HEK293 (cell line): ENCODE measurements at regions not wholly inside any gene's neighbourhood (a gene's known extent, or its start where the extent isn't known, plus 50 kb on each side); places are given as distances from the start of the nearest gene placed in this dataset.

Source experiments
- CTCF ChIA-PET: fragments of 350-600 bp; formaldehyde crosslinking; extraction: SDS; loops from one replicate; lab custom pipeline; 2021; ENCODE audit warnings: antibody characterized with exemption; lab: Yijun Ruan, JAX
- POLR2A ChIA-PET: fragments of 300-600 bp; formaldehyde crosslinking; extraction: SDS; loops from one replicate; lab custom pipeline; 2020; ENCODE audit warnings: antibody characterized with exemption, inconsistent platforms; lab: Yijun Ruan, JAX
- H3K27ac ChIP-seq: fragments of 200-500 bp; sonication (Bioruptor generic); 2 replicates; pipeline ENCODE4 v1.5.1; 2014; ENCODE audit warnings: low read depth, low read length, control low read depth, inconsistent platforms; ENCODE audit errors: extremely low read depth
- H3K36me3 ChIP-seq, 2 experiments: fragments of 200-500 bp in 1 of 2; sonication (Bioruptor generic) in 1 of 2; 1 replicate in 1 of 2; 2 replicates in 1 of 2; pipeline ENCODE4 v1.5.1; 2014 to 2017; ENCODE audit warnings: inconsistent platforms in 2 of 2, low read length in 2 of 2; ENCODE audit not compliant: control insufficient read depth in 2 of 2, insufficient read depth in 1 of 2
- H3K4me1 ChIP-seq: fragments of 200-500 bp; sonication (Bioruptor generic); 2 replicates; pipeline ENCODE4 v1.5.1; 2014; ENCODE audit warnings: mild to moderate bottlenecking, low read length, inconsistent platforms; ENCODE audit not compliant: control insufficient read depth, insufficient read depth
- H3K4me3 ChIP-seq: 2 replicates; pipeline ENCODE4 v1.5.1; 2011; ENCODE audit warnings: low read depth, mild to moderate bottlenecking, control low read depth, low read length, moderate library complexity
- H3K9me3 ChIP-seq: fragments of 200-500 bp; sonication (Bioruptor generic); 2 replicates; pipeline ENCODE4 v1.5.1; 2014; ENCODE audit warnings: low read depth, low read length, inconsistent platforms; ENCODE audit not compliant: control insufficient read depth, insufficient read depth
- HOXC10 ChIP-seq: sonication (generic); formaldehyde crosslinking; IDR thresholded peaks from 2 replicates; pipeline ENCODE4 v1.8.1; 2023; ENCODE audit warnings: mild to moderate bottlenecking, missing genetic modification reagents
- KLF1 ChIP-seq: fragments of 450-650 bp; formaldehyde crosslinking; IDR thresholded peaks from 2 replicates; pipeline ENCODE4 v1.5.1; 2016; ENCODE audit warnings: missing biosample characterization, missing genetic modification characterization
- KLF8 ChIP-seq: fragments of 450-650 bp; formaldehyde crosslinking; IDR thresholded peaks from 2 replicates; pipeline ENCODE4 v1.5.1; 2016; ENCODE audit warnings: missing biosample characterization, missing genetic modification characterization
- SCRT1 ChIP-seq: fragments of 450-650 bp; formaldehyde crosslinking; IDR thresholded peaks from 2 replicates; pipeline ENCODE4 v1.5.1; 2016; ENCODE audit warnings: missing biosample characterization, missing genetic modification characterization, borderline replicate concordance
- YY2 ChIP-seq: fragments of 450-650 bp; formaldehyde crosslinking; IDR thresholded peaks from 2 replicates; pipeline ENCODE4 v1.5.1; 2016; ENCODE audit warnings: missing biosample characterization, missing genetic modification characterization
- ZBTB48 ChIP-seq: fragments of 450-650 bp; formaldehyde crosslinking; IDR thresholded peaks from 2 replicates; pipeline ENCODE4 v1.5.1; 2016; ENCODE audit warnings: missing biosample characterization, missing genetic modification characterization
- ZBTB7A ChIP-seq: fragments of 450-650 bp; formaldehyde crosslinking; IDR thresholded peaks from 2 replicates; pipeline ENCODE4 v1.5.1; 2016; ENCODE audit warnings: low read depth, missing biosample characterization, missing genetic modification characterization
- ZNF132 ChIP-seq: fragments of 450-650 bp; formaldehyde crosslinking; IDR thresholded peaks from 2 replicates; pipeline ENCODE4 v1.5.1; 2017; ENCODE audit warnings: missing biosample characterization, missing genetic modification characterization, borderline replicate concordance
- ZNF157 ChIP-seq: fragments of 450-650 bp; formaldehyde crosslinking; IDR thresholded peaks from 2 replicates; pipeline ENCODE4 v1.5.1; 2016; ENCODE audit warnings: missing biosample characterization, missing genetic modification characterization
- ZNF175 ChIP-seq: fragments of 450-650 bp; formaldehyde crosslinking; IDR thresholded peaks from 2 replicates; pipeline ENCODE4 v1.5.1; 2016; ENCODE audit warnings: missing biosample characterization, missing genetic modification characterization
- ZNF24 ChIP-seq: fragments of 450-650 bp; formaldehyde crosslinking; IDR thresholded peaks from 2 replicates; pipeline ENCODE4 v1.5.1; 2016; ENCODE audit warnings: missing biosample characterization, missing genetic modification characterization
- ZNF501 ChIP-seq: fragments of 450-650 bp; formaldehyde crosslinking; IDR thresholded peaks from 2 replicates; pipeline ENCODE4 v1.5.1; 2016; ENCODE audit warnings: missing biosample characterization, missing genetic modification characterization
- ZNF510 ChIP-seq: fragments of 450-650 bp; formaldehyde crosslinking; IDR thresholded peaks from 2 replicates; pipeline ENCODE4 v1.5.1; 2018; ENCODE audit warnings: mild to moderate bottlenecking, missing genetic modification characterization, missing biosample characterization; ENCODE audit not compliant: insufficient replicate concordance
- ZNF521 ChIP-seq: fragments of 450-650 bp; formaldehyde crosslinking; IDR thresholded peaks from 2 replicates; pipeline ENCODE4 v1.5.1; 2017; ENCODE audit warnings: missing biosample characterization, mild to moderate bottlenecking, missing genetic modification characterization
- ZNF530 ChIP-seq: fragments of 450-650 bp; formaldehyde crosslinking; IDR thresholded peaks from 2 replicates; pipeline ENCODE4 v1.5.1; 2016; ENCODE audit warnings: low read depth, missing biosample characterization, missing genetic modification characterization
- ZNF560 ChIP-seq: fragments of 450-650 bp; formaldehyde crosslinking; IDR thresholded peaks from 2 replicates; pipeline ENCODE4 v1.5.1; 2017; ENCODE audit warnings: missing biosample characterization, missing genetic modification characterization, borderline replicate concordance
- ZNF571 ChIP-seq: fragments of 450-650 bp; formaldehyde crosslinking; IDR thresholded peaks from 2 replicates; pipeline ENCODE4 v1.5.0; 2017; ENCODE audit warnings: missing biosample characterization, missing genetic modification characterization
- ZNF596 ChIP-seq: fragments of 450-650 bp; IDR thresholded peaks from 2 replicates; pipeline ENCODE4 v1.5.0; 2018; ENCODE audit warnings: missing biosample characterization, mild to moderate bottlenecking, missing genetic modification characterization, moderate library complexity
- ZNF670 ChIP-seq: fragments of 450-650 bp; formaldehyde crosslinking; IDR thresholded peaks from 2 replicates; pipeline ENCODE4 v1.5.1; 2016; ENCODE audit warnings: missing biosample characterization, missing genetic modification characterization, low read depth
- ZNF707 ChIP-seq: fragments of 450-650 bp; formaldehyde crosslinking; IDR thresholded peaks from 2 replicates; pipeline ENCODE4 v1.5.1; 2016; ENCODE audit warnings: missing biosample characterization, missing genetic modification characterization
- TF ChIP-seq, protein P1 (sequence below): fragments of 450-650 bp; IDR thresholded peaks from 2 replicates; pipeline ENCODE4 v1.5.1; 2018; ENCODE audit warnings: missing biosample characterization, missing genetic modification characterization
- TF ChIP-seq, protein P2 (sequence below): fragments of 450-650 bp; formaldehyde crosslinking; IDR thresholded peaks from 2 replicates; pipeline ENCODE4 v1.5.1; 2016; ENCODE audit warnings: missing biosample characterization, missing genetic modification characterization
- TF ChIP-seq, protein P3 (sequence below): sonication (generic); formaldehyde crosslinking; IDR thresholded peaks from 2 replicates; pipeline ENCODE4 v1.8.1; 2022; ENCODE audit warnings: mild to moderate bottlenecking, moderate library complexity, missing genetic modification reagents

DNA sequence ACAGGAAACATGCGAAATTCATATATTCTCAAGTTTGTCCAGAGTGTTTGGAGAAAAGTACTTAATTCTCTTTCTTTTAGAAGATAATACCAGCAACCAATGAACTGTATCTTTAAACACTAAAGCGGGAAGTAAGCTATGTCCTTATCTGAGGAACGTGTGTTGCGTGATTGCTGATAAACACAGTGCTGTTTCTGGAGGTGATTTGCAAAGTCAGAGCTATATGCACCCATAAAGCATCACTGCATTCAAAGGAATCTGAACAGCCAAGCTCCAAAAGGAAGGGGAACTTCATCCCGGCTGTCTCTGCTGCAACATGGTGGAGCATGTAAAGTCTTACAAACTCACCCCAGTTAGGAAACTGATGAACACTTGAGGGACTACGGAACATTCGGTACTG lies 271.7 kb upstream of the FN1 start:
- no peaks in the 10 kb centered on the region for H3K4me1 ChIP-seq

DNA sequence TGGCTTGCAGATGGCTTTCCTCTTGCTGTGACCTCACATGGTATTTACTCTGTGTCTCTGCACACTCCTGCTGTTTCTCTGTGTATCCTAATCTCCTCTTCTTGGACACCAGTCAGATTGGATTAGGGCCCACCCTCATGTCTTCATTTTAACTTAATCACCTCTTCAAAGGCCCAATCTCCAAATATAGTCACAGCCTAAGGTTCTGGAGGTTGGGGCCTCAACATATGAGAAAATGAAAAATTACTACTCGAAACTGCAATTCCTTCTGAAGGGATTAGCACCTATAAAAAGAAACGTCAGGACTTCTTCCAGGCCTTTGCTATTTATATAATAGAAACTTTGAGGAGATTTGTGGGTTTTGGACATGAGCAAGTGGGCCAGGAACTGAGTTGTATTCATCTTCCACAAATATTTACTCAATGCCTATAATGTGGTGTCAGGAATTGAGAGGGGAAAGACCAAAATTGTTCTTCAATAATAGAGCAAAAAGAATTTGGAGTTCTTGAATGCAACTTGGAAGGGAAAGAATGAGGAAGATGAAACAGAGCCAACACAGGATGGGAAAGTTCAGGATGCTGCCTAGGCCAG lies 270.0 kb upstream of the FN1 start:
- Histone ChIP-seq H3K9me3 (no peaks in the 10 kb centered on the region), H3K4me3 (no peak overlapping the region), H3K4me1 (no peaks in the 10 kb centered on the region), H3K36me3 (no peaks in the 10 kb centered on the region), H3K27ac (no peak overlapping the region)
- CTCF ChIA-PET, result no interaction called here
- POLR2A ChIA-PET, result no interaction called here
- TF ChIP-seq HOXC10 (no peak), ZNF571 (tag by site-specific recombination) (no peak), ZNF521 (tag by site-specific recombination) (no peak), ZNF501 (tag by site-specific recombination) (no peak), YY2 (tag by site-specific recombination) (no peak), ZNF24 (tag by site-specific recombination) (no peak), ZNF707 (tag by site-specific recombination) (no peak)

More for the DNA sequence above, 271.7 kb upstream of the FN1 start:
- TF ChIP-seq ZNF132 (tag by site-specific recombination) (no peak), KLF1 (no peak), ZBTB48 (tag by site-specific recombination) (no peak), ZNF510 (tag by site-specific recombination) (no peak), ZNF560 (no peak), SCRT1 (tag by site-specific recombination) (no peak), ZNF670 (tag by site-specific recombination) (no peak), ZNF24 (tag by site-specific recombination) (no peak), ZNF530 (tag by site-specific recombination) (no peak), ZNF596 (tag by site-specific recombination) (no peak), ZNF175 (tag by site-specific recombination) (no peak), ZNF157 (no peak), KLF8 (tag by site-specific recombination) (no peak), ZBTB7A (tag by site-specific recombination) (no peak)
- TF ChIP-seq, protein P1, sequence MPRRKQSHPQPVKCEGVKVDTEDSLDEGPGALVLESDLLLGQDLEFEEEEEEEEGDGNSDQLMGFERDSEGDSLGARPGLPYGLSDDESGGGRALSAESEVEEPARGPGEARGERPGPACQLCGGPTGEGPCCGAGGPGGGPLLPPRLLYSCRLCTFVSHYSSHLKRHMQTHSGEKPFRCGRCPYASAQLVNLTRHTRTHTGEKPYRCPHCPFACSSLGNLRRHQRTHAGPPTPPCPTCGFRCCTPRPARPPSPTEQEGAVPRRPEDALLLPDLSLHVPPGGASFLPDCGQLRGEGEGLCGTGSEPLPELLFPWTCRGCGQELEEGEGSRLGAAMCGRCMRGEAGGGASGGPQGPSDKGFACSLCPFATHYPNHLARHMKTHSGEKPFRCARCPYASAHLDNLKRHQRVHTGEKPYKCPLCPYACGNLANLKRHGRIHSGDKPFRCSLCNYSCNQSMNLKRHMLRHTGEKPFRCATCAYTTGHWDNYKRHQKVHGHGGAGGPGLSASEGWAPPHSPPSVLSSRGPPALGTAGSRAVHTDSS (tag by site-specific recombination), result no peak
- TF ChIP-seq, protein P2, sequence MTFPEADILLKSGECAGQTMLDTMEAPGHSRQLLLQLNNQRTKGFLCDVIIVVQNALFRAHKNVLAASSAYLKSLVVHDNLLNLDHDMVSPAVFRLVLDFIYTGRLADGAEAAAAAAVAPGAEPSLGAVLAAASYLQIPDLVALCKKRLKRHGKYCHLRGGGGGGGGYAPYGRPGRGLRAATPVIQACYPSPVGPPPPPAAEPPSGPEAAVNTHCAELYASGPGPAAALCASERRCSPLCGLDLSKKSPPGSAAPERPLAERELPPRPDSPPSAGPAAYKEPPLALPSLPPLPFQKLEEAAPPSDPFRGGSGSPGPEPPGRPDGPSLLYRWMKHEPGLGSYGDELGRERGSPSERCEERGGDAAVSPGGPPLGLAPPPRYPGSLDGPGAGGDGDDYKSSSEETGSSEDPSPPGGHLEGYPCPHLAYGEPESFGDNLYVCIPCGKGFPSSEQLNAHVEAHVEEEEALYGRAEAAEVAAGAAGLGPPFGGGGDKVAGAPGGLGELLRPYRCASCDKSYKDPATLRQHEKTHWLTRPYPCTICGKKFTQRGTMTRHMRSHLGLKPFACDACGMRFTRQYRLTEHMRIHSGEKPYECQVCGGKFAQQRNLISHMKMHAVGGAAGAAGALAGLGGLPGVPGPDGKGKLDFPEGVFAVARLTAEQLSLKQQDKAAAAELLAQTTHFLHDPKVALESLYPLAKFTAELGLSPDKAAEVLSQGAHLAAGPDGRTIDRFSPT (tag by site-specific recombination), result no peak
- TF ChIP-seq, protein P3, sequence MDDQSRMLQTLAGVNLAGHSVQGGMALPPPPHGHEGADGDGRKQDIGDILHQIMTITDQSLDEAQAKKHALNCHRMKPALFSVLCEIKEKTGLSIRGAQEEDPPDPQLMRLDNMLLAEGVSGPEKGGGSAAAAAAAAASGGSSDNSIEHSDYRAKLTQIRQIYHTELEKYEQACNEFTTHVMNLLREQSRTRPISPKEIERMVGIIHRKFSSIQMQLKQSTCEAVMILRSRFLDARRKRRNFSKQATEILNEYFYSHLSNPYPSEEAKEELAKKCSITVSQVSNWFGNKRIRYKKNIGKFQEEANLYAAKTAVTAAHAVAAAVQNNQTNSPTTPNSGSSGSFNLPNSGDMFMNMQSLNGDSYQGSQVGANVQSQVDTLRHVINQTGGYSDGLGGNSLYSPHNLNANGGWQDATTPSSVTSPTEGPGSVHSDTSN (CRISPR knock-in tag), result no peak
- no peaks in the 10 kb centered on the region for H3K36me3 ChIP-seq
- ChIA-PET POLR2A (no interaction called here), CTCF (interaction anchor here (0.6 to 0.7 kb wide), 2 partner anchors 29 to 270 kb away, joined by 4 to 6 read pairs; no protein-coding TSS in a partner anchor)
- no peak overlapping the region for H3K4me3 ChIP-seq
- H3K27ac ChIP-seq, result no peak overlapping the region
- no peaks in the 10 kb centered on the region for H3K9me3 ChIP-seq
